CD4-positive, alpha-beta T cell (primary cell): ENCODE measurements at regions not wholly inside any gene's neighbourhood (a gene's known extent, or its start where the extent isn't known, plus 50 kb on each side); places are given as distances from the start of the nearest gene placed in this dataset.
A peak's percentile ranks its signal among the peaks of the same experiment; 100 is the strongest.

Experiments used
- ATAC-seq: fragments of 200-7000 bp; cut with Tn5 transposase; one replicate; pipeline ENCODE4 v1.10.0; 2022; ENCODE audit warnings: mild to moderate bottlenecking; ENCODE audit not compliant: poor library complexity
- CTCF ChIA-PET: fragments of 350-600 bp; sonication (Branson Sonifier 250); formaldehyde crosslinking; loops from one replicate; lab custom pipeline; 2021; ENCODE audit warnings: antibody characterized with exemption, inconsistent platforms; lab: Charles Lee
- POLR2A ChIA-PET: fragments of 350-600 bp; sonication (Branson Sonifier 250); formaldehyde crosslinking; loops from one replicate; lab custom pipeline; 2021; ENCODE audit warnings: antibody characterized with exemption, inconsistent platforms; lab: Charles Lee
- DNase-seq, 14 experiments: peaks; one replicate each; pipeline ENCODE4 v3.0.0-alpha.2; 2013 to 2020; ENCODE audit warnings: mixed read lengths in 2 of 14
- H3K27ac ChIP-seq, 2 donors: one replicate each; pipeline versions ENCODE4 v1.5.1 to v1.7.0; 2013; ENCODE audit warnings: low read length in 2 of 2, low read depth in 1 of 2, mild to moderate bottlenecking in 1 of 2
- H3K27me3 ChIP-seq, 2 experiments: 1 replicate in 1 of 2; 2 replicates in 1 of 2; pipeline versions ENCODE4 v1.6.1 to v1.7.0; 2013; ENCODE audit warnings: low read length in 2 of 2, control low read depth in 1 of 2, mild to moderate bottlenecking in 1 of 2, moderate library complexity in 1 of 2; ENCODE audit not compliant: insufficient read depth in 2 of 2, control insufficient read depth in 1 of 2
- H3K36me3 ChIP-seq: one replicate; pipeline ENCODE4 v1.6.1; 2013; ENCODE audit warnings: low read length, control low read depth; ENCODE audit not compliant: insufficient read depth
- H3K4me1 ChIP-seq: one replicate; pipeline ENCODE4 v1.6.1; 2013; ENCODE audit warnings: low read length, control low read depth; ENCODE audit not compliant: insufficient read depth
- H3K4me3 ChIP-seq: one replicate; pipeline ENCODE4 v1.5.1; 2013; ENCODE audit warnings: mild to moderate bottlenecking, low read length, moderate library complexity
- H3K9me3 ChIP-seq, 2 experiments: 1 replicate in 1 of 2; 2 replicates in 1 of 2; pipeline versions ENCODE4 v1.6.1 to v1.7.0; 2013; ENCODE audit warnings: low read length in 2 of 2, mild to moderate bottlenecking in 2 of 2, control low read depth in 1 of 2, moderate library complexity in 1 of 2; ENCODE audit not compliant: control insufficient read depth in 1 of 2, insufficient read depth in 1 of 2
- H3K27ac Mint-ChIP-seq: one replicate; pipeline ENCODE4 v1.8.0; 2020; ENCODE audit warnings: mixed read lengths
- H3K27me3 Mint-ChIP-seq: one replicate; pipeline ENCODE4 v1.8.0; 2021; ENCODE audit warnings: mixed read lengths
- H3K36me3 Mint-ChIP-seq: one replicate; pipeline ENCODE4 v1.8.0; 2021; ENCODE audit warnings: low read depth, mixed read lengths
- H3K4me1 Mint-ChIP-seq: one replicate; pipeline ENCODE4 v1.8.0; 2021; ENCODE audit warnings: low read depth, mixed read lengths
- H3K4me3 Mint-ChIP-seq: one replicate; pipeline ENCODE4 v1.8.0; 2020; ENCODE audit warnings: mild to moderate bottlenecking, mixed read lengths
- H3K9me3 Mint-ChIP-seq: one replicate; pipeline ENCODE4 v1.8.0; 2020; ENCODE audit warnings: mixed read lengths
- intact Hi-C, 2 experiments: fragments of 100-400 bp; cut with DNase I in 1 of 2; cut with micrococcal nuclease in 1 of 2; formaldehyde crosslinking; loops; one replicate each; pipeline versions ENCODE4 v1.15.1 to v1.9.0; 2023 to 2025; cut with DNase I, micrococcal nuclease
- TF ChIP-seq, protein P1 (sequence below): fragments of 200-600 bp; IDR thresholded peaks from one replicate; pipeline ENCODE4 v1.8.0; 2022; ENCODE audit warnings: antibody characterized with exemption, mild to moderate bottlenecking

- H3K4me1 ChIP-seq: peaks cover 10% of the 10 kb centered on the region
- TF ChIP-seq, protein P1, sequence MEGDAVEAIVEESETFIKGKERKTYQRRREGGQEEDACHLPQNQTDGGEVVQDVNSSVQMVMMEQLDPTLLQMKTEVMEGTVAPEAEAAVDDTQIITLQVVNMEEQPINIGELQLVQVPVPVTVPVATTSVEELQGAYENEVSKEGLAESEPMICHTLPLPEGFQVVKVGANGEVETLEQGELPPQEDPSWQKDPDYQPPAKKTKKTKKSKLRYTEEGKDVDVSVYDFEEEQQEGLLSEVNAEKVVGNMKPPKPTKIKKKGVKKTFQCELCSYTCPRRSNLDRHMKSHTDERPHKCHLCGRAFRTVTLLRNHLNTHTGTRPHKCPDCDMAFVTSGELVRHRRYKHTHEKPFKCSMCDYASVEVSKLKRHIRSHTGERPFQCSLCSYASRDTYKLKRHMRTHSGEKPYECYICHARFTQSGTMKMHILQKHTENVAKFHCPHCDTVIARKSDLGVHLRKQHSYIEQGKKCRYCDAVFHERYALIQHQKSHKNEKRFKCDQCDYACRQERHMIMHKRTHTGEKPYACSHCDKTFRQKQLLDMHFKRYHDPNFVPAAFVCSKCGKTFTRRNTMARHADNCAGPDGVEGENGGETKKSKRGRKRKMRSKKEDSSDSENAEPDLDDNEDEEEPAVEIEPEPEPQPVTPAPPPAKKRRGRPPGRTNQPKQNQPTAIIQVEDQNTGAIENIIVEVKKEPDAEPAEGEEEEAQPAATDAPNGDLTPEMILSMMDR: no peak
- CTCF ChIA-PET: no interaction called here
- no peak overlapping the region for H3K4me3 Mint-ChIP-seq
- H3K4me1 Mint-ChIP-seq: no peaks in the 10 kb centered on the region
- H3K36me3 Mint-ChIP-seq: no peaks in the 10 kb centered on the region
- H3K27me3 ChIP-seq: peaks cover 0 to 3% of the 10 kb centered on the region in 2 experiments
- H3K4me3 ChIP-seq: no peak overlapping the region
- no peak overlapping the region for H3K27ac ChIP-seq
- DNase-seq (peak in 1 of 14 experiments; percentile 0), ATAC-seq (no peak)
- POLR2A ChIA-PET: no interaction called here
- H3K27ac Mint-ChIP-seq: no peak overlapping the region
- H3K9me3 Mint-ChIP-seq: no peaks in the 10 kb centered on the region
- no peaks in the 10 kb centered on the region for H3K36me3 ChIP-seq
- peaks cover 0 to 5% of the 10 kb centered on the region in 2 experiments for H3K9me3 ChIP-seq
- peaks cover 21% of the 10 kb centered on the region for H3K27me3 Mint-ChIP-seq
- intact Hi-C loops: no loop called here
These were observed 70.8 kb downstream of the MRPL36 start for GRCh38 chr5:1728846-1729245.

GRCh38 chr5:1727571-1727970, 72.1 kb downstream of the MRPL36 start:
- Histone ChIP-seq H3K36me3 (no peaks in the 10 kb centered on the region), H3K27ac (no peak overlapping the region), H3K9me3 (peaks cover 0 to 8% of the 10 kb centered on the region in 2 experiments), H3K4me3 (no peak overlapping the region), H3K27me3 (peaks cover 0 to 3% of the 10 kb centered on the region in 2 experiments), H3K4me1 (peaks cover 10% of the 10 kb centered on the region)
- ATAC-seq (no peak), DNase-seq (peak in 1 of 14 experiments; percentile 7)
- TF ChIP-seq, protein P1: no peak
- Mint-ChIP-seq H3K27me3 (peaks cover 25% of the 10 kb centered on the region), H3K9me3 (no peaks in the 10 kb centered on the region), H3K36me3 (no peaks in the 10 kb centered on the region), H3K27ac (no peak overlapping the region), H3K4me1 (no peaks in the 10 kb centered on the region), H3K4me3 (no peak overlapping the region)
- CTCF ChIA-PET: no interaction called here
- POLR2A ChIA-PET: no interaction called here
- intact Hi-C loops: no loop called here

DNA sequence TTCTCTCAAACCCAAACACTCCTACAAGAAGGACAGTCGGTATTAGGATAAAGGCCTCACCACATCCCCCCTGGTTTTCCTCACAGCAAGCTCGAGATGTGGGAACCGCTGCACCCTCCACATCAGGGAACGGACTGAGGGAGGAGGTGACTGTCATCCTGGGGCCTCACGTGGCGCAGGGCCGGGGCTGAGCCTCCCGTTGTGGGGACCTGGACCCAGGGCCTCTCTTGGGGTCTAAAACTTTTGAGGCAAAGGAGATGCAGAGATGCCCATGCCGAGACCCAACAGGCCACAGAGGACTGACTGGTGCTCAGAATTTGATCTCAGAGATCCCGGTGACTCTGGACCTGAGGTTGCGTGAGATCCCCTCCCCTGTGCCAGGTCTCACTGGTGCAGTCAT, 72.7 kb downstream of the MRPL36 start:
- H3K27me3 Mint-ChIP-seq: peaks cover 19% of the 10 kb centered on the region
- no peaks in the 10 kb centered on the region for H3K36me3 Mint-ChIP-seq
- H3K4me1 ChIP-seq: peaks cover 10% of the 10 kb centered on the region
- ATAC-seq (no peak), DNase-seq (peak in 1 of 14 experiments; percentile 6)
- H3K27ac Mint-ChIP-seq: no peak overlapping the region
- TF ChIP-seq, protein P1: no peak
- no peaks in the 10 kb centered on the region for H3K4me1 Mint-ChIP-seq
- no peak overlapping the region for H3K4me3 Mint-ChIP-seq
- ChIA-PET CTCF (no interaction called here), POLR2A (no interaction called here)
- no peak overlapping the region for H3K27ac ChIP-seq
- no peaks in the 10 kb centered on the region for H3K36me3 ChIP-seq
- H3K9me3 ChIP-seq: peaks cover 0 to 8% of the 10 kb centered on the region in 2 experiments
- H3K27me3 ChIP-seq: peaks cover 0 to 3% of the 10 kb centered on the region in 2 experiments
- intact Hi-C loops: no loop called here
- no peak overlapping the region for H3K4me3 ChIP-seq
- H3K9me3 Mint-ChIP-seq: no peaks in the 10 kb centered on the region
